ENCODE measurements at regions not wholly inside any gene's neighbourhood (a gene's known extent, or its start where the extent isn't known, plus 50 kb on each side); places are given as distances from the start of the nearest gene placed in this dataset.

DNA sequence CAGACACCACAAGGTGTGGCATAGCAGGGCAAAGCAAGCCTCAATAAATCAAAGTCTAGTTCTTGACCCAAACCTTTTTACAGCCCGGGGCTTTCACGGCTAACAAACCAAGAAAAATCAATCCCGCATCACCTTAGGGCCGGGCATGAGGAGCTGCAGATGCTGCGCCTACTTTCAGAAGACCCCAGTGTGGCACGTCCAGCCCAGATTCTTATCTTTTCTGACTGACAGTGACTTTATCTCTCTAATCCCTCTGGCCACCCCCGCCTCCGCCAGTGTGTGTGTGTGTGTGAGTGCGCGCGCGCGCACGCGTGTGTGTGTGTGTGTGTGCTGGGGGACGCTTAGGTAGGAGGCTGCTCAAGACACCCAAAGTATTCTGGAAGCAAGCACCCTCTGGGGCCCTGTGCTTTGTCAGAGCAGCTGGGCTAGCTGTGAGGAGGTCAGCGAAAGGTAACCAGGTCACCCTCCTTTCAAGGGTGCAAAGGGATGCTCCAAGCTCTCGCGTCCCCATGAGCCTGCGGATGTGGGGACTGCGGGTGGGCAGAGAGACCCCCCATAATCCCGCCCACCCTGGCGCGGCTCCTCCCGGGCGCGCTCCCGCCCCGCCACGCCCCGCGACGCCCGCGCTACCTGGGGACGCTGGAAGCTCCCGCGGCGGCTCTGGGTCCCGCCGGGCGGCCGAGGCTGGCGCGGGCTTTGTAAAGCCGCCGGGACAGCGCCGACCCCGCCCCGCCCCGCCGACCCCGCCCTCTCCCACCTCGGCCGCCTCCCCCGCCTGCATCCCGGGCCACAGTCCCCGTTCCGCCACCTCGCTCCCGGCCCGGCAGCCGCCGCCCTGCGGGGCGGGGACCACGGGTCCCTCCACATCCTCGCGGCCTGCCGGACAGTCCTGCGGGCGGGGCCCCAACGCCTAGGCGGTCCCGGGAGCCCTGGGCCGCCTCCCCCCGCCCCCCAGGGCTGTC, 57.1 kb upstream of the RHOBTB1 start:
- TF ChIP-seq POLR2AphosphoS5 (IDR thresholded peaks at IDR 0.05) (no peak), POLR2A (IDR thresholded peaks at IDR 0.05) (no peak)
- TF ChIP-seq, protein P1, sequence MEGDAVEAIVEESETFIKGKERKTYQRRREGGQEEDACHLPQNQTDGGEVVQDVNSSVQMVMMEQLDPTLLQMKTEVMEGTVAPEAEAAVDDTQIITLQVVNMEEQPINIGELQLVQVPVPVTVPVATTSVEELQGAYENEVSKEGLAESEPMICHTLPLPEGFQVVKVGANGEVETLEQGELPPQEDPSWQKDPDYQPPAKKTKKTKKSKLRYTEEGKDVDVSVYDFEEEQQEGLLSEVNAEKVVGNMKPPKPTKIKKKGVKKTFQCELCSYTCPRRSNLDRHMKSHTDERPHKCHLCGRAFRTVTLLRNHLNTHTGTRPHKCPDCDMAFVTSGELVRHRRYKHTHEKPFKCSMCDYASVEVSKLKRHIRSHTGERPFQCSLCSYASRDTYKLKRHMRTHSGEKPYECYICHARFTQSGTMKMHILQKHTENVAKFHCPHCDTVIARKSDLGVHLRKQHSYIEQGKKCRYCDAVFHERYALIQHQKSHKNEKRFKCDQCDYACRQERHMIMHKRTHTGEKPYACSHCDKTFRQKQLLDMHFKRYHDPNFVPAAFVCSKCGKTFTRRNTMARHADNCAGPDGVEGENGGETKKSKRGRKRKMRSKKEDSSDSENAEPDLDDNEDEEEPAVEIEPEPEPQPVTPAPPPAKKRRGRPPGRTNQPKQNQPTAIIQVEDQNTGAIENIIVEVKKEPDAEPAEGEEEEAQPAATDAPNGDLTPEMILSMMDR (IDR thresholded peaks at IDR 0.05): no peak
- intact Hi-C loops (cut with DNase I): no loop called here
- no peaks in the 10 kb centered on the region for H3K4me1 ChIP-seq (replicated peaks)
- H3K4me3 ChIP-seq: peak overlapping the region; percentile 41 to 43
- 2% methylated on average over 44 of the region's 78 CpGs for WGBS
- H3K9me3 ChIP-seq: no peaks in the 10 kb centered on the region
- DNase-seq (ENCODE audit: low spot score): peak; percentile 19
- no peaks in the 10 kb centered on the region for H3K36me3 ChIP-seq
- H3K27me3 ChIP-seq (replicated peaks; ENCODE audit: insufficient read depth): no peaks in the 10 kb centered on the region
- peak overlapping the region in 1 of 2 donors; percentile 18 for H3K27ac ChIP-seq

- no peak overlapping the region for H3K4me3 ChIP-seq
- no peaks in the 10 kb centered on the region for H3K9me3 ChIP-seq
- H3K27me3 ChIP-seq (replicated peaks; ENCODE audit: insufficient read depth): no peaks in the 10 kb centered on the region
- WGBS: 64% methylated on average over 4 of the region's 4 CpGs
- H3K27ac ChIP-seq: no peak overlapping the region
- TF ChIP-seq, protein P1 (IDR thresholded peaks at IDR 0.05): no peak
- TF ChIP-seq POLR2AphosphoS5 (IDR thresholded peaks at IDR 0.05): no peak
- TF ChIP-seq POLR2A (IDR thresholded peaks at IDR 0.05): no peak
- no peaks in the 10 kb centered on the region for H3K36me3 ChIP-seq
- no peak for DNase-seq (ENCODE audit: low spot score)
- intact Hi-C loops (cut with DNase I): no loop called here
- no peaks in the 10 kb centered on the region for H3K4me1 ChIP-seq (replicated peaks)
Observed at GRCh38 chr10:60998932-60999331, 54.9 kb upstream of the RHOBTB1 start.

GRCh38 chr10:60994128-60994527, 50.1 kb upstream of the RHOBTB1 start:
- Histone ChIP-seq H3K36me3 (no peaks in the 10 kb centered on the region), H3K9me3 (no peaks in the 10 kb centered on the region), H3K27me3 (replicated peaks; ENCODE audit: insufficient read depth) (no peaks in the 10 kb centered on the region), H3K27ac (no peak overlapping the region), H3K4me3 (no peak overlapping the region), H3K4me1 (replicated peaks) (no peaks in the 10 kb centered on the region)
- intact Hi-C loops (cut with DNase I): no loop called here
- TF ChIP-seq POLR2A (IDR thresholded peaks at IDR 0.05) (no peak), POLR2AphosphoS5 (IDR thresholded peaks at IDR 0.05) (no peak)
- TF ChIP-seq, protein P1 (IDR thresholded peaks at IDR 0.05): no peak
- 92% methylated on average over 2 of the region's 2 CpGs for WGBS
- no peak for DNase-seq (ENCODE audit: low spot score)

Data from prostate gland (tissue), 2 donors.